A549 (cell line): ENCODE measurements at regions not wholly inside any gene's neighbourhood (a gene's known extent, or its start where the extent isn't known, plus 50 kb on each side); places are given as distances from the start of the nearest gene placed in this dataset.

ENCODE experiments used
- ATAC-seq, 2 experiments: fragments of 200-7000 bp in 1 of 2; fragments of >200 bp in 1 of 2; cut with Nextera tagmentation in 1 of 2; cut with Tn5 transposase in 1 of 2; 3 replicates each; pipeline versions ENCODE4 v1.8.0 to v1.9.1; 2018 to 2020; ENCODE audit warnings: mild to moderate bottlenecking in 1 of 2, moderate library complexity in 1 of 2
- CTCF ChIA-PET: fragments of 300-600 bp; sonication (Branson Sonifier 250); formaldehyde crosslinking; extraction: SDS; loops from one replicate; lab custom pipeline; 2021; ENCODE audit warnings: antibody characterized with exemption, inconsistent platforms; lab: Yijun Ruan, JAX
- POLR2A ChIA-PET: fragments of 350-600 bp; formaldehyde crosslinking; extraction: SDS; loops from one replicate; lab custom pipeline; 2021; ENCODE audit warnings: antibody characterized with exemption, inconsistent platforms; lab: Yijun Ruan, JAX
- DNase-seq, 2 experiments: peaks; one replicate each; pipeline versions ENCODE4 v3.0.0 to v3.0.0-alpha.2; 2011 to 2016; ENCODE audit warnings: low read depth in 1 of 2, low spot score in 1 of 2
- FAIRE-seq: peaks from 2 replicates; lab custom pipeline; 2011; peaks lifted over from hg19 to GRCh38; lab: Jason Lieb, UNC
- H3K27ac ChIP-seq, 2 experiments: fragments of >200 bp; sonication (Bioruptor Twin); formaldehyde crosslinking; 3 replicates each; pipeline ENCODE4 v1.5.1; 2016 to 2017
- H3K4me1 ChIP-seq: fragments of >200 bp; sonication (Bioruptor Twin); formaldehyde crosslinking; 3 replicates; pipeline ENCODE4 v1.6.1; 2016
- H3K4me2 ChIP-seq: fragments of >200 bp; sonication (Bioruptor Twin); formaldehyde crosslinking; 3 replicates; pipeline ENCODE4 v1.6.1; 2016
- H3K4me3 ChIP-seq: fragments of >200 bp; sonication (Bioruptor Twin); formaldehyde crosslinking; 3 replicates; pipeline ENCODE4 v1.5.1; 2016
- H3K9me3 ChIP-seq: fragments of >200 bp; sonication (Bioruptor Twin); formaldehyde crosslinking; 3 replicates; pipeline ENCODE4 v1.6.1; 2016
- ATOH8 ChIP-seq: fragments of 250-450 bp; sonication (Bioruptor Pico); IDR thresholded peaks from 2 replicates; pipeline ENCODE4 v1.5.0; 2020; ENCODE audit warnings: low read depth, mild to moderate bottlenecking, moderate library complexity
- BHLHE40 ChIP-seq: IDR thresholded peaks from 2 replicates; pipeline ENCODE4 v1.6.1; 2012; ENCODE audit warnings: low read depth, low read length, inconsistent platforms
- CEBPB ChIP-seq, 2 experiments: fragments of >200 bp in 1 of 2; sonication (Bioruptor Twin) in 1 of 2; formaldehyde crosslinking in 1 of 2; IDR thresholded peaks; 2 replicates each; pipeline ENCODE4 v1.6.1; 2012 to 2016
- CHD2 ChIP-seq: fragments of 150-350 bp; IDR thresholded peaks from 2 replicates; pipeline ENCODE4 v1.6.1; 2014; ENCODE audit warnings: low read length; ENCODE audit not compliant: partially characterized antibody
- EHF ChIP-seq: fragments of 250-450 bp; sonication (Bioruptor Pico); IDR thresholded peaks from 2 replicates; pipeline ENCODE4 v1.5.0; 2020; ENCODE audit warnings: mild to moderate bottlenecking
- EP300 ChIP-seq, 2 experiments: fragments of >200 bp; sonication (Bioruptor Twin); formaldehyde crosslinking; IDR thresholded peaks; 2 replicates in 1 of 2; 3 replicates in 1 of 2; pipeline ENCODE4 v1.6.1; 2016 to 2017
- FOSB ChIP-seq: fragments of 250-450 bp; sonication (Bioruptor Pico); IDR thresholded peaks from 2 replicates; pipeline ENCODE4 v1.5.0; 2020; ENCODE audit warnings: mild to moderate bottlenecking, moderate library complexity
- FOSL2 ChIP-seq, 2 experiments: fragments of 450-650 bp in 1 of 2; fragments of >200 bp in 1 of 2; sonication (Bioruptor Twin) in 1 of 2; formaldehyde crosslinking; IDR thresholded peaks; 2 replicates each; pipeline versions ENCODE4 v1.5.0 to v1.6.1; 2016 to 2020; ENCODE audit warnings: mild to moderate bottlenecking in 1 of 2, moderate library complexity in 1 of 2
- GATA3 ChIP-seq: IDR thresholded peaks from 2 replicates; pipeline ENCODE4 v1.6.1; 2012; ENCODE audit warnings: borderline replicate concordance
- HES2 ChIP-seq: fragments of >200 bp; sonication (Bioruptor Twin); formaldehyde crosslinking; IDR thresholded peaks from 2 replicates; pipeline ENCODE4 v1.6.1; 2016
- HEYL ChIP-seq: fragments of 250-450 bp; sonication (Bioruptor Pico); IDR thresholded peaks from 2 replicates; pipeline ENCODE4 v1.8.0; 2021; ENCODE audit warnings: mild to moderate bottlenecking, moderate library complexity
- HOXB13 ChIP-seq: fragments of 250-450 bp; sonication (Bioruptor Pico); IDR thresholded peaks from 2 replicates; pipeline ENCODE4 v1.5.0; 2020; ENCODE audit warnings: low read depth, mild to moderate bottlenecking, moderate library complexity
- HOXB5 ChIP-seq: fragments of 250-450 bp; sonication (Bioruptor Pico); IDR thresholded peaks from 2 replicates; pipeline ENCODE4 v1.5.0; 2020; ENCODE audit warnings: mild to moderate bottlenecking, moderate library complexity
- JUNB ChIP-seq: fragments of >200 bp; sonication (Bioruptor Twin); formaldehyde crosslinking; IDR thresholded peaks from 2 replicates; pipeline ENCODE4 v1.6.1; 2016
- KDM1A ChIP-seq: fragments of 200-600 bp; sonication (generic); IDR thresholded peaks from 2 replicates; pipeline ENCODE4 v1.6.1; 2016; ENCODE audit warnings: low read depth, mild to moderate bottlenecking
- KDM5A ChIP-seq: fragments of 200-600 bp; sonication (generic); IDR thresholded peaks from 2 replicates; pipeline ENCODE4 v1.6.1; 2016; ENCODE audit warnings: antibody characterized with exemption, mild to moderate bottlenecking
- MYC ChIP-seq: IDR thresholded peaks from 2 replicates; pipeline ENCODE4 v1.6.1; 2012; ENCODE audit warnings: mild to moderate bottlenecking, inconsistent platforms, low read length, improper control_type of control experiment, borderline replicate concordance
- NPAS2 ChIP-seq: fragments of 250-450 bp; sonication (Bioruptor Pico); IDR thresholded peaks from 2 replicates; pipeline ENCODE4 v1.8.0; 2022; ENCODE audit warnings: mild to moderate bottlenecking, moderate library complexity, borderline replicate concordance
- PHF8 ChIP-seq: fragments of 200-600 bp; sonication (generic); IDR thresholded peaks from 2 replicates; pipeline ENCODE4 v1.6.1; 2016; ENCODE audit warnings: low read depth, mild to moderate bottlenecking, antibody characterized with exemption, moderate library complexity, borderline replicate concordance
- POLR2A ChIP-seq: IDR thresholded peaks from 2 replicates; pipeline ENCODE4 v1.6.1; 2012; ENCODE audit warnings: mild to moderate bottlenecking, low read length
- POLR2AphosphoS2 ChIP-seq: conservative IDR thresholded peaks from 2 replicates; pipeline ENCODE4 v1.6.1; 2012; ENCODE audit warnings: low read length, improper control_type of control experiment, inconsistent platforms
- RAD21 ChIP-seq, 2 experiments: fragments of >200 bp in 1 of 2; sonication (Bioruptor Twin) in 1 of 2; formaldehyde crosslinking in 1 of 2; IDR thresholded peaks in 1 of 2; conservative IDR thresholded peaks in 1 of 2; 2 replicates in 1 of 2; 3 replicates in 1 of 2; pipeline ENCODE4 v1.6.1; 2012 to 2018; ENCODE audit warnings: inconsistent platforms in 1 of 2
- RFX5 ChIP-seq: fragments of 450-650 bp; IDR thresholded peaks from 2 replicates; pipeline ENCODE4 v1.7.1; 2014; ENCODE audit warnings: antibody characterized with exemption, mild to moderate bottlenecking, moderate library complexity
- TFCP2L1 ChIP-seq: fragments of 250-450 bp; sonication (Bioruptor Pico); IDR thresholded peaks from 2 replicates; pipeline ENCODE4 v1.5.0; 2021; ENCODE audit warnings: mild to moderate bottlenecking
- TP53 ChIP-seq: fragments of 250-450 bp; sonication (Bioruptor Pico); IDR thresholded peaks from 2 replicates; pipeline ENCODE4 v1.5.0; 2021; ENCODE audit warnings: mild to moderate bottlenecking, moderate library complexity
- USF2 ChIP-seq: fragments of 450-650 bp; IDR thresholded peaks from 2 replicates; pipeline ENCODE4 v1.6.1; 2014; ENCODE audit warnings: antibody characterized with exemption
- ZNF302 ChIP-seq: fragments of 250-450 bp; sonication (Bioruptor Pico); IDR thresholded peaks from 2 replicates; pipeline ENCODE4 v1.9.0; 2021; ENCODE audit warnings: inconsistent platforms, mild to moderate bottlenecking, moderate library complexity
- WGBS: methylation state at CpG from one replicate; pipeline ENCODE4 v1.1.6; 2017; ENCODE audit errors: missing lambda C conversion rate; 5-methylcytosine and 5-hydroxymethylcytosine counted together
- TF ChIP-seq, protein P1 (sequence below): IDR thresholded peaks from 2 replicates; pipeline ENCODE4 v1.6.1; 2012

DNA sequence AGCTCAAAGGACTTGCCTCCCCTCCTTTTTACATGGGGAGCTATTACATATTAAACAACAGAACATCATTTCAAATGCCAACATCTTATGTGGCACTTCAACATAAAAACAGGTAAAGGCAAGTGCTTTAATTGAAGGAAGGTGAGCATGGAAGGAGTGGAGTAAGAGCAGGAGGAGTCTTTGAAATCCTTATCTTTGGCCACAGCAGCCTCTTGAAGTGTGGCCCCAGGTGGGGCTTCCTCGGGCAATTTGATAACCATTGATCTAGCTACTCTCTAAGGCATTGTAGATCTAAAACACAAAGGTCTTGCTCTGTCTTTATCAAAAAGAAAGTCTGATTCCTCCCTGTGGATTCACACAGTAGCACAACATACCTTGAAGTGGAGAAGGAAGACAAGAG, 70.9 kb upstream of the PPP2R5A start:
- no peak for DNase-seq
- no peak for TF ChIP-seq FOSB (CRISPR knock-in tag)
- TF ChIP-seq, protein P1, sequence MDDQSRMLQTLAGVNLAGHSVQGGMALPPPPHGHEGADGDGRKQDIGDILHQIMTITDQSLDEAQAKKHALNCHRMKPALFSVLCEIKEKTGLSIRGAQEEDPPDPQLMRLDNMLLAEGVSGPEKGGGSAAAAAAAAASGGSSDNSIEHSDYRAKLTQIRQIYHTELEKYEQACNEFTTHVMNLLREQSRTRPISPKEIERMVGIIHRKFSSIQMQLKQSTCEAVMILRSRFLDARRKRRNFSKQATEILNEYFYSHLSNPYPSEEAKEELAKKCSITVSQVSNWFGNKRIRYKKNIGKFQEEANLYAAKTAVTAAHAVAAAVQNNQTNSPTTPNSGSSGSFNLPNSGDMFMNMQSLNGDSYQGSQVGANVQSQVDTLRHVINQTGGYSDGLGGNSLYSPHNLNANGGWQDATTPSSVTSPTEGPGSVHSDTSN: no peak
- TF ChIP-seq MYC: no peak
- TF ChIP-seq PHF8: no peak
- no peak for TF ChIP-seq TP53 (CRISPR knock-in tag)
- no peak for TF ChIP-seq CHD2
- no peak for TF ChIP-seq ZNF302 (CRISPR knock-in tag)
- TF ChIP-seq HES2: no peak
- no peak for TF ChIP-seq JUNB
- TF ChIP-seq, all 56 proteins: peak for 0
- no peaks in the 10 kb centered on the region for H3K4me1 ChIP-seq
- FAIRE-seq (no peak), ATAC-seq (no peak)
- no peaks in the 10 kb centered on the region for H3K9me3 ChIP-seq
- ChIA-PET POLR2A (no interaction called here), CTCF (interaction anchor here (0.6 to 1.3 kb wide), 2 partner anchors 11 to 186 kb away, joined by 3 to 5 read pairs; no protein-coding TSS in a partner anchor)
- no peak overlapping the region for H3K4me2 ChIP-seq
- H3K4me3 ChIP-seq: no peak overlapping the region
- H3K27ac ChIP-seq: no peak overlapping the region
- WGBS: 57% methylated on average over 1 of the region's 1 CpG

DNA sequence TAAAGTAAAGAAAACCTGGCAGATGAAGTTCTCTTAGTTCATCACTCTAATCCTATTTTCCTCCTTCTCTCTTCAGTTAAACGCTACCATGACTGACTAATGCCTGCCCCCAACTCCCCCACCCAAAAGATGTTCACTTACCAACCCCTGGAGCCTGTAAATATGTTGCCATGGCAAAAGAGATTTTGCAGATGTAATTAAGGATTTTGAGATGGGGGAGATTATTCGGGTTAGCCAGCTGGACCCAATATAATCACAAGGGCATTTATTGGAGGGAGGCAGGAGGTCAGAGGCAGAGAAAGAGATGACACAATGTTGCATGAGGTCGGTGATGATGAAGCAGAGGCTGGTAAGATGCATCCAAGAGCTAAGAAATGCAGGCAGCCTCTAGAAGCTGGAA, 69.3 kb upstream of the PPP2R5A start:
- no peak for FAIRE-seq
- H3K27ac ChIP-seq: no peak overlapping the region
- DNase-seq: no peak
- no peak for ATAC-seq
- no peak for TF ChIP-seq HOXB13 (CRISPR knock-in tag)
- TF ChIP-seq HEYL (CRISPR knock-in tag): no peak
- no peak for TF ChIP-seq CEBPB (IDR thresholded peaks at IDR 0.05)
- TF ChIP-seq KDM1A: no peak
- no peak for TF ChIP-seq EHF (CRISPR knock-in tag)
- TF ChIP-seq TFCP2L1 (CRISPR knock-in tag): no peak
- TF ChIP-seq NPAS2 (CRISPR knock-in tag): no peak
- TF ChIP-seq GATA3: no peak
- no peak for TF ChIP-seq RFX5
- no peak for TF ChIP-seq KDM5A
- TF ChIP-seq ATOH8 (CRISPR knock-in tag): no peak
- no peak for TF ChIP-seq RAD21 (conservative IDR thresholded peaks at IDR 0.05 in 1 of 2, IDR thresholded peaks at IDR 0.05 in 1 of 2)
- no peak for TF ChIP-seq FOSL2 (IDR thresholded peaks at IDR 0.05)
- TF ChIP-seq FOSL2 (CRISPR knock-in tag; IDR thresholded peaks at IDR 0.05): no peak
- no peak for TF ChIP-seq HOXB5 (CRISPR knock-in tag)
- no peak for TF ChIP-seq POLR2AphosphoS2
- TF ChIP-seq BHLHE40: no peak
- no peak for TF ChIP-seq EP300 (IDR thresholded peaks at IDR 0.05)
- TF ChIP-seq USF2: no peak
- no peak for TF ChIP-seq PHF8
- no peak for TF ChIP-seq POLR2A
- H3K4me3 ChIP-seq: no peak overlapping the region
- no peaks in the 10 kb centered on the region for H3K9me3 ChIP-seq
- POLR2A ChIA-PET: no interaction called here
- no peak overlapping the region for H3K4me2 ChIP-seq
- WGBS: 69% methylated on average over 3 of the region's 3 CpGs
- H3K4me1 ChIP-seq: no peaks in the 10 kb centered on the region
- CTCF ChIA-PET: interaction anchor here (0.6 to 1.4 kb wide), 2 partner anchors 13 to 18 kb away, joined by 3 read pairs; no protein-coding TSS in a partner anchor
